GM23248 (cell line): ENCODE measurements at regions not wholly inside any gene's neighbourhood (a gene's known extent, or its start where the extent isn't known, plus 50 kb on each side); places are given as distances from the start of the nearest gene placed in this dataset.

Source experiments
- EZH2 ChIP-seq: fragments of 200-600 bp; sonication (generic); IDR thresholded peaks from 2 replicates; pipeline ENCODE4 v1.6.1; 2018; ENCODE audit warnings: antibody characterized with exemption, mild to moderate bottlenecking; ENCODE audit not compliant: insufficient read depth, poor library complexity, severe bottlenecking
- EZH2phosphoT487 ChIP-seq: fragments of 200-600 bp; sonication (generic); IDR thresholded peaks from 2 replicates; pipeline ENCODE4 v1.6.1; 2018; ENCODE audit warnings: antibody characterized with exemption, moderate library complexity, mild to moderate bottlenecking, low read depth; ENCODE audit not compliant: insufficient read depth

DNA sequence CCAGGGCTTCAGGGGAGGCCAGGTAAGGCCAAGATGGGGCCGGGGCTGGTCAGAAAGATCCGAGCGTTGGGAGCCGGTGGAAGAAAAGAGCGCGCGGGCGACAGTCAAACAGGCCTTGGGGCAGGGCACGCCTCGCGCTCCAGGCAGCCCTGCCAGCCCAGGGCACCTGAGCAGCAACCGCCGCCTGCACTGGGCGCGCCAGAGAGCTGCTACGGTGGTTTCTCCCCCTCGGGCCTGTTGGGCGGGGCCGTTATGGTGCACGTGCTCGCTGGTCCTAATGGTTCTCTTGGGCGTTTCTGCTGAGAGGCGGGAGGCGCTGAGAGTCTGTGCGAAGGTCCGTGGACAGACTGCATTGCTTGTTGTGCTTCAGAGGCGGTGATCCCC lies 787.4 kb downstream of the CDY1 start:
- TF ChIP-seq EZH2phosphoT487 (no peak), EZH2 (no peak)
